ENCODE measurements at regions not wholly inside any gene's neighbourhood (a gene's known extent, or its start where the extent isn't known, plus 50 kb on each side); places are given as distances from the start of the nearest gene placed in this dataset.

- Histone ChIP-seq H3K27me3 (ENCODE audit: control insufficient read depth, insufficient read depth, low read length) (no peaks in the 10 kb centered on the region), H3K9me3 (ENCODE audit: control insufficient read depth, insufficient read depth, low read length) (no peaks in the 10 kb centered on the region), H3K36me3 (ENCODE audit: control insufficient read depth, insufficient read depth, low read length) (no peaks in the 10 kb centered on the region), H3K4me1 (ENCODE audit: control insufficient read depth, insufficient read depth, low read length) (no peaks in the 10 kb centered on the region), H3K4me3 (ENCODE audit: low read length) (no peak overlapping the region), H3K27ac (ENCODE audit: low read length) (no peak overlapping the region)
- DNase-seq (ENCODE audit: low read depth, low spot score), result no peak
- WGBS (ENCODE audit: insufficient coverage, insufficient read length), result no CpG with 5 or more reads among the region's 5 CpGs
Observed at GRCh38 chr6:169323221-169323620, 69.6 kb upstream of the THBS2 start.

- no CpG with 5 or more reads among the region's 7 CpGs for WGBS (ENCODE audit: insufficient coverage, insufficient read length)
- H3K27ac ChIP-seq (ENCODE audit: low read length), result no peak overlapping the region
- H3K27me3 ChIP-seq (ENCODE audit: control insufficient read depth, insufficient read depth, low read length), result no peaks in the 10 kb centered on the region
- no peaks in the 10 kb centered on the region for H3K4me1 ChIP-seq (ENCODE audit: control insufficient read depth, insufficient read depth, low read length)
- no peak for DNase-seq (ENCODE audit: low read depth, low spot score)
- H3K9me3 ChIP-seq (ENCODE audit: control insufficient read depth, insufficient read depth, low read length), result no peaks in the 10 kb centered on the region
- H3K36me3 ChIP-seq (ENCODE audit: control insufficient read depth, insufficient read depth, low read length), result no peaks in the 10 kb centered on the region
- H3K4me3 ChIP-seq (ENCODE audit: low read length), result no peak overlapping the region
Observed at GRCh38 chr6:169321546-169321945, 67.9 kb upstream of the THBS2 start.

GRCh38 chr6:169320013-169320412 is 66.4 kb upstream of the THBS2 start:
- H3K27me3 ChIP-seq (ENCODE audit: control insufficient read depth, insufficient read depth, low read length), result no peaks in the 10 kb centered on the region
- H3K4me3 ChIP-seq (ENCODE audit: low read length), result no peak overlapping the region
- no peak overlapping the region for H3K27ac ChIP-seq (ENCODE audit: low read length)
- no peaks in the 10 kb centered on the region for H3K36me3 ChIP-seq (ENCODE audit: control insufficient read depth, insufficient read depth, low read length)
- no peaks in the 10 kb centered on the region for H3K9me3 ChIP-seq (ENCODE audit: control insufficient read depth, insufficient read depth, low read length)
- DNase-seq (ENCODE audit: low read depth, low spot score), result no peak
- no CpG with 5 or more reads among the region's 3 CpGs for WGBS (ENCODE audit: insufficient coverage, insufficient read length)
- H3K4me1 ChIP-seq (ENCODE audit: control insufficient read depth, insufficient read depth, low read length), result no peaks in the 10 kb centered on the region

GRCh38 chr6:169317441-169318202 is 64.0 kb upstream of the THBS2 start:
- H3K27me3 ChIP-seq (ENCODE audit: control insufficient read depth, insufficient read depth, low read length), result no peaks in the 10 kb centered on the region
- H3K36me3 ChIP-seq (ENCODE audit: control insufficient read depth, insufficient read depth, low read length), result no peaks in the 10 kb centered on the region
- H3K9me3 ChIP-seq (ENCODE audit: control insufficient read depth, insufficient read depth, low read length), result no peaks in the 10 kb centered on the region
- H3K4me1 ChIP-seq (ENCODE audit: control insufficient read depth, insufficient read depth, low read length), result no peaks in the 10 kb centered on the region
- DNase-seq (ENCODE audit: low read depth, low spot score), result no peak
- WGBS (ENCODE audit: insufficient coverage, insufficient read length), result no CpG with 5 or more reads among the region's 26 CpGs
- H3K27ac ChIP-seq (ENCODE audit: low read length), result no peak overlapping the region
- H3K4me3 ChIP-seq (ENCODE audit: low read length), result no peak overlapping the region

- WGBS (ENCODE audit: insufficient coverage, insufficient read length), result no CpG with 5 or more reads among the region's 5 CpGs
- no peak for DNase-seq (ENCODE audit: low read depth, low spot score)
Observed at GRCh38 chr6:169316651-169317050, 63.0 kb upstream of the THBS2 start.

GRCh38 chr6:169315830-169316614 is 62.4 kb upstream of the THBS2 start:
- Histone ChIP-seq H3K27ac (ENCODE audit: low read length) (no peak overlapping the region), H3K4me1 (ENCODE audit: control insufficient read depth, insufficient read depth, low read length) (no peaks in the 10 kb centered on the region), H3K36me3 (ENCODE audit: control insufficient read depth, insufficient read depth, low read length) (no peaks in the 10 kb centered on the region), H3K9me3 (ENCODE audit: control insufficient read depth, insufficient read depth, low read length) (no peaks in the 10 kb centered on the region), H3K4me3 (ENCODE audit: low read length) (no peak overlapping the region), H3K27me3 (ENCODE audit: control insufficient read depth, insufficient read depth, low read length) (no peaks in the 10 kb centered on the region)
- DNase-seq (ENCODE audit: low read depth, low spot score), result no peak
- WGBS (ENCODE audit: insufficient coverage, insufficient read length), result 100% methylated on average over 2 of the region's 12 CpGs

More at GRCh38 chr6:169316651-169317050, 63.0 kb upstream of the THBS2 start:
- Histone ChIP-seq H3K9me3 (ENCODE audit: control insufficient read depth, insufficient read depth, low read length) (no peaks in the 10 kb centered on the region), H3K36me3 (ENCODE audit: control insufficient read depth, insufficient read depth, low read length) (no peaks in the 10 kb centered on the region), H3K27me3 (ENCODE audit: control insufficient read depth, insufficient read depth, low read length) (no peaks in the 10 kb centered on the region), H3K4me3 (ENCODE audit: low read length) (no peak overlapping the region), H3K27ac (ENCODE audit: low read length) (no peak overlapping the region), H3K4me1 (ENCODE audit: control insufficient read depth, insufficient read depth, low read length) (no peaks in the 10 kb centered on the region)

- Histone ChIP-seq H3K27ac (ENCODE audit: low read length) (no peak overlapping the region), H3K27me3 (ENCODE audit: control insufficient read depth, insufficient read depth, low read length) (no peaks in the 10 kb centered on the region), H3K4me3 (ENCODE audit: low read length) (no peak overlapping the region), H3K4me1 (ENCODE audit: control insufficient read depth, insufficient read depth, low read length) (no peaks in the 10 kb centered on the region), H3K9me3 (ENCODE audit: control insufficient read depth, insufficient read depth, low read length) (no peaks in the 10 kb centered on the region), H3K36me3 (ENCODE audit: control insufficient read depth, insufficient read depth, low read length) (no peaks in the 10 kb centered on the region)
- DNase-seq (ENCODE audit: low read depth, low spot score), result no peak
- 100% methylated on average over 4 of the region's 22 CpGs for WGBS (ENCODE audit: insufficient coverage, insufficient read length)
Observed at GRCh38 chr6:169313347-169314010, 59.8 kb upstream of the THBS2 start.

GRCh38 chr6:169312658-169313346 is 59.2 kb upstream of the THBS2 start:
- no peak for DNase-seq (ENCODE audit: low read depth, low spot score)
- no peaks in the 10 kb centered on the region for H3K4me1 ChIP-seq (ENCODE audit: control insufficient read depth, insufficient read depth, low read length)
- H3K27ac ChIP-seq (ENCODE audit: low read length), result no peak overlapping the region

GRCh38 chr6:169310983-169311382 is 57.3 kb upstream of the THBS2 start:
- no CpG with 5 or more reads among the region's 3 CpGs for WGBS (ENCODE audit: insufficient coverage, insufficient read length)

More at GRCh38 chr6:169312658-169313346, 59.2 kb upstream of the THBS2 start:
- Histone ChIP-seq H3K9me3 (ENCODE audit: control insufficient read depth, insufficient read depth, low read length) (no peaks in the 10 kb centered on the region), H3K36me3 (ENCODE audit: control insufficient read depth, insufficient read depth, low read length) (no peaks in the 10 kb centered on the region), H3K4me3 (ENCODE audit: low read length) (no peak overlapping the region), H3K27me3 (ENCODE audit: control insufficient read depth, insufficient read depth, low read length) (no peaks in the 10 kb centered on the region)
- WGBS (ENCODE audit: insufficient coverage, insufficient read length), result no CpG with 5 or more reads among the region's 14 CpGs

More at GRCh38 chr6:169310983-169311382, 57.3 kb upstream of the THBS2 start:
- no peaks in the 10 kb centered on the region for H3K9me3 ChIP-seq (ENCODE audit: control insufficient read depth, insufficient read depth, low read length)
- no peaks in the 10 kb centered on the region for H3K36me3 ChIP-seq (ENCODE audit: control insufficient read depth, insufficient read depth, low read length)
- no peak overlapping the region for H3K4me3 ChIP-seq (ENCODE audit: low read length)
- no peaks in the 10 kb centered on the region for H3K4me1 ChIP-seq (ENCODE audit: control insufficient read depth, insufficient read depth, low read length)
- no peak for DNase-seq (ENCODE audit: low read depth, low spot score)
- H3K27ac ChIP-seq (ENCODE audit: low read length), result no peak overlapping the region
- H3K27me3 ChIP-seq (ENCODE audit: control insufficient read depth, insufficient read depth, low read length), result no peaks in the 10 kb centered on the region

Measured in iPS DF 6.9 (cell line).